WERI-Rb-1 (cell line): ENCODE measurements at regions not wholly inside any gene's neighbourhood (a gene's known extent, or its start where the extent isn't known, plus 50 kb on each side); places are given as distances from the start of the nearest gene placed in this dataset.

Experiments
- DNase-seq: peaks from one replicate; pipeline ENCODE4 v3.0.0-alpha.2; 2020
- H3K27ac ChIP-seq: fragments of 250-450 bp; sonication (Bioruptor Pico); 2 replicates; pipeline ENCODE4 v1.5.1; 2020; ENCODE audit warnings: mild to moderate bottlenecking, moderate library complexity
- H3K27me3 ChIP-seq: fragments of 250-450 bp; sonication (Bioruptor Pico); 2 replicates; pipeline ENCODE4 v1.5.1; 2021; ENCODE audit warnings: mild to moderate bottlenecking, low read depth, moderate library complexity; ENCODE audit not compliant: insufficient read depth, severe bottlenecking
- H3K36me3 ChIP-seq: fragments of 250-450 bp; sonication (Bioruptor Pico); 2 replicates; pipeline ENCODE4 v1.5.1; 2020; ENCODE audit warnings: mild to moderate bottlenecking, moderate library complexity
- H3K4me3 ChIP-seq: 2 replicates; pipeline ENCODE4 v1.5.1; 2011; ENCODE audit warnings: low read depth, mild to moderate bottlenecking, control low read depth, low read length
- H3K9me3 ChIP-seq: fragments of 250-450 bp; sonication (Bioruptor Pico); 2 replicates; pipeline ENCODE4 v1.5.1; 2021; ENCODE audit warnings: mild to moderate bottlenecking, moderate library complexity; ENCODE audit not compliant: severe bottlenecking
- CTCF ChIP-seq: IDR thresholded peaks from 2 replicates; pipeline ENCODE4 v1.5.1; 2011; ENCODE audit warnings: low read depth, mild to moderate bottlenecking, control low read depth, inconsistent platforms, low read length

- Histone ChIP-seq H3K4me3 (no peak overlapping the region), H3K27ac (no peak overlapping the region), H3K9me3 (no peaks in the 10 kb centered on the region), H3K27me3 (no peaks in the 10 kb centered on the region), H3K36me3 (no peaks in the 10 kb centered on the region)
- TF ChIP-seq CTCF: no peak
- no peak for DNase-seq
Measured at GRCh38 chr22:47651216-47651987, 889.0 kb downstream of the TBC1D22A start.

- Histone ChIP-seq H3K27ac (no peak overlapping the region), H3K9me3 (no peaks in the 10 kb centered on the region), H3K4me3 (no peak overlapping the region), H3K27me3 (no peaks in the 10 kb centered on the region), H3K36me3 (no peaks in the 10 kb centered on the region)
- no peak for DNase-seq
- no peak for TF ChIP-seq CTCF
Measured at GRCh38 chr22:47647720-47648119, 885.3 kb downstream of the TBC1D22A start.

GRCh38 chr22:47647181-47647580 is 884.7 kb downstream of the TBC1D22A start:
- no peak for TF ChIP-seq CTCF
- no peak overlapping the region for H3K4me3 ChIP-seq
- no peak for DNase-seq
- no peak overlapping the region for H3K27ac ChIP-seq
- no peaks in the 10 kb centered on the region for H3K36me3 ChIP-seq
- H3K9me3 ChIP-seq: no peaks in the 10 kb centered on the region
- no peaks in the 10 kb centered on the region for H3K27me3 ChIP-seq

- TF ChIP-seq CTCF: no peak
- no peaks in the 10 kb centered on the region for H3K27me3 ChIP-seq
- no peaks in the 10 kb centered on the region for H3K9me3 ChIP-seq
- no peaks in the 10 kb centered on the region for H3K36me3 ChIP-seq
- no peak for DNase-seq
- H3K27ac ChIP-seq: no peak overlapping the region
- H3K4me3 ChIP-seq: no peak overlapping the region
Measured at GRCh38 chr22:47645923-47646322, 883.5 kb downstream of the TBC1D22A start.

GRCh38 chr22:47645450-47645914 is 883.0 kb downstream of the TBC1D22A start:
- Histone ChIP-seq H3K27me3 (no peaks in the 10 kb centered on the region), H3K9me3 (no peaks in the 10 kb centered on the region)

More at GRCh38 chr22:47645450-47645914, 883.0 kb downstream of the TBC1D22A start:
- Histone ChIP-seq H3K27ac (no peak overlapping the region), H3K4me3 (no peak overlapping the region), H3K36me3 (no peaks in the 10 kb centered on the region)
- no peak for DNase-seq
- TF ChIP-seq CTCF: no peak
